DMS114 treated with DMSO at 0.1 percent for 48 hours (cell line): ENCODE measurements at regions not wholly inside any gene's neighbourhood (a gene's known extent, or its start where the extent isn't known, plus 50 kb on each side); places are given as distances from the start of the nearest gene placed in this dataset.

ENCODE experiments used
- DNase-seq: peaks from one replicate; lab custom pipeline; 2025; ENCODE audit not compliant: unreplicated experiment; lab: John Stamatoyannopoulos, UW

DNA sequence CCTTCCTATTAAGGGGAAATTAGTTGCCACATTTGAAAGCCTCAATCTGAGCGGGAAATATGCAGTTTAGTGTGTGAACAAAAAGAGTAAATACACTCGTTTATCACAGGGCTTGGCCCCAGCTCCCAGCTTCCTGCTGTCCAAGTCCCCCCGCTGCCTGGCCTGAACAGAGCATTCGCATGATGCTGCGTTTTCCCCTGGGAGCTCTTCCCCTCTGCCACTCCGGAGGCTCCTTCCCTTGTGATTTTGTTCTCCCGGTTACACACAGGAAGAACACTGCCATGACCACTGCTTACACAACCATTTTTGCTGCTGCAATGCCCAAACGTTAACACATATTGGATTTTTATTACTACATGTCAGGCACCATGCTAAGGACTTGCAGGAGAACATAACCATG, 120.7 kb upstream of the ADARB2 start:
- DNase-seq: no peak

DNA sequence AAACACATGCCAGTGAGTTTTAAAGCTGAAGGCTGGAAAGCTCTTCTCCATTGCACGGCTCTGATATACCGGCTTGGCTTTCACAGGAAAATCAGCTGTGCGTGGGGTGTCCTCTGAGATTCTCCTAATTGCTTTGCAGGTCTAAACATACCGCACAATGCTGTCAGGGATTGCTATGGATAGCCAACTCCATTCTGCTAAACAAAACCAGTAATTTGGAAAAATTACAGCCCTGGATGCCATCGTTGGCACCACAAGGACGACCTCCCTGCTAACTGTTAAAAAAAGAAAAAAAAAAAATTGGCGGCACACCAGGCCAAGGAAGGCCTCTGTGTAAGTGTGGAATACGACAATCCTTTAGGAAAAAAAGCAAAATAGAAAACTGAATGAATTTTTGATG, 118.6 kb upstream of the ADARB2 start:
- no peak for DNase-seq

- DNase-seq: no peak
Observed at GRCh38 chr10:1854271-1854670, 116.9 kb upstream of the ADARB2 start.

- no peak for DNase-seq
Observed at GRCh38 chr10:1853801-1854200, 116.5 kb upstream of the ADARB2 start.

GRCh38 chr10:1852841-1853240, 115.5 kb upstream of the ADARB2 start:
- no peak for DNase-seq

DNA sequence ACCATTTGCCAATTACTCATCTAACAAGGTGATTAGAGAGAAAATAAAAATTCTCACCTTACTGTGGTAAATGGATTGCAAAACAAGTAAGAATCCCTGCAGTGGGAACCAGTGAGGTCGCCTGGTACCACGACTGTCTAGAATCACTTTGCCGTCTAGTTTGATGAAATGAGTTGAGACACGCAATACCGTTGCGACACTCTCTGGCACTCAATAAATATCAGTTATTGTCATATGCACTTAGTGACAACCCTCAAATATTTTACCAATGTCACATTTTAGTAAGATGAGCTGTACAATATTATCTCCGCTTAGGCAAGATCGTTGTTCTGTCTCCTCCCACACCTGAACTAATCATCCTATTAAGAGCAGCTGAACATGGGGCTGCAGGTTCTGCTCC, 114.4 kb upstream of the ADARB2 start:
- DNase-seq: no peak

DNA sequence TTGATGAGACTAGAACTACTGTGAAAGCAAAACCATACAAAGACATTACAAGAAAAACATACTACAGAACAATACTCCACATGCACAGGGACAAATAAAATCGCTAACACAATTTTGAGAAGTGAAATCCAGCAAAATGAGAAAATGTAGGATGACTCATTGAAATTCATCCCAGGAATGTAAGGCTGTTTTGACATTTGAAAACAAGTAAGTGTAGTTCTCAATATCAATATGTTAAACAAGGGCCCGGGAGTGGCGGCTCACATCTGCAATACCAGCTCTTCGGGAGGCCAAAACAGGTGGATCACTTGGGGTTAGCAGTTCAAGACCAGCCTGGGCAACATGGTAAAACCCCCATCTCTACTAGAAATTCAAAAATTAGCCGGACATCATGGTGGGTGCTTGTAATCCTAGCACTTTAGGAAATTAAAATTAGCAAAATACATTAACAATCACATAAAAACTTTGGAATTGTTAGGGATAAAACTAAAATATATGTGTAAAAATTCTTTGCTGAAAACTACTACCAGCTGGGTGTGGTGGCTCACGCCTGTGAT, 113.7 kb upstream of the ADARB2 start:
- DNase-seq: no peak

- DNase-seq: no peak
Observed at GRCh38 chr10:1847361-1847760, 110.0 kb upstream of the ADARB2 start.

DNA sequence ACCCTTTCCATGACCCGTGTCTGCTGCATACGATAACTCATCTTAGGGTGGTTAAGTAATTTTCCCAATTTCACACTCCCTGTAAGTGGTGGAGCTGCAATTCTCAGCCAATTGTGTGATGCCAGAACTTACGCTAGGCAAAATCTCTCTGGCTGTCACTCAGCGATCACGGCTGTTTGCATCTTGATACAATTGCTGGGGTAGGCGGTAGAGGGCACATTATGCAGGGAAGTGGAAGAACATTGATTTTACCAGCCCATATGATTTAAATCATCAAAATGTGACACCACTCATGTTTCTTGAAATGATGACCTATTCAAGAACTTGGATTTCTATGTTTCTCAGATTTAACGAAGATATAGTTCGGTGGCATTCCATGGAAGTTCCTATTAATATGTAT, 108.7 kb upstream of the ADARB2 start:
- no peak for DNase-seq

DNA sequence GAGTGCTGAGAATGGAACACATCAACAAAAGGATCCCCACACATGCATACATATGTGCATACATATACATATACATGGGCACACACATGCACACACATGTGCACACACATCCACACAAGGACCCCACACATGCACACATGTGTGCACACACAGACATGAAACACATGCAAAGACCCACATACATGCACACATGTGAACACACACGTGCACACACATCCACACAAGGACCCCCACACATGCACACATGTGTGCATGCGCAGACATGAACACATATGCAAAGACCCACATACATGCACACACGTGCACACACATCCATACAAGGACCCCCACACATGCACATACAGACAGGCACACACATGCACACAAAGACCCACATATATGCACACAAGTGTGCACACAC, 104.4 kb upstream of the ADARB2 start:
- DNase-seq: no peak

- DNase-seq: no peak
Observed at GRCh38 chr10:1829712-1830111, 92.4 kb upstream of the ADARB2 start.

DNA sequence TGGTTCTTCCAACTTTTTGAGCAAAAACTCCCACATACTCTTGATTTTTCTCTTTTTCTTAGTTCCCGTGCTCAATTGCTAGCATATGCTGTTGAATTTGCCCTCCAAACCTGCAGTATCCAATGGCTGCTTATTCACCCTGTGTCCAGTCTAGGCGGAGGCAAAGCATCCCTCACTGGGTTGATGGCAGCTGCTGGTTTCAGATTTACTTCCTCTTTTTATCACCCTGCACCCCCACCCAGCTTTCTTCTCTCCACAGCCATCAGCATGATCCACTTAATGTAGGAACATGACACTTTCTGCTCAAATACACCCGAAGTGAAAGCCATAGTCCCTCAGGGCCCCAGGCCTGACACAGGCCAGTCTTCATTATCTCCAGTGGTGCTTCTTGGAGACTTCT, 87.6 kb upstream of the ADARB2 start:
- no peak for DNase-seq

- DNase-seq: no peak
Observed at GRCh38 chr10:1814556-1814955, 77.2 kb upstream of the ADARB2 start.

GRCh38 chr10:1809139-1809741, 71.9 kb upstream of the ADARB2 start:
- DNase-seq: peak; percentile 87

GRCh38 chr10:1807924-1808323, 70.6 kb upstream of the ADARB2 start:
- DNase-seq: no peak

GRCh38 chr10:1807196-1807595, 69.9 kb upstream of the ADARB2 start:
- no peak for DNase-seq

DNA sequence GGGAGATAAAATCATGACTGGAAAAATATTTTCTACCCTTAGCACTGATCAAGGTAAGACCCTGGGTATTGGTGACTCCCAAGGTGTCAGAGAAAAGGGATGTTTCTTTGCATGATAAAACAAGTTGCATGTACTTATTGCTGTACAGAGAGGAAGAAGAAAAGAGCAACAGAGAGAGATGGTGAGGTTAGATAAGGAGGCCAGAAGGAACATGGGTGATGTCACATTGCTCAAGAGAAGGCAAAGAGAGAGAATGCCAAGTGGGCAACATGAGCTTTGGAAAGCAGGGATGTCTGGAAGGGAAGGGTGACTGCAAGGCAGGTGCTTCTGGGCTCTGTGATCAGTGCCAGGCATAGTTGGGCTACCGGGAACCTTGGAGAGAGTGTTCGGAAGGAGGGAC, 65.1 kb upstream of the ADARB2 start:
- DNase-seq: no peak

DNA sequence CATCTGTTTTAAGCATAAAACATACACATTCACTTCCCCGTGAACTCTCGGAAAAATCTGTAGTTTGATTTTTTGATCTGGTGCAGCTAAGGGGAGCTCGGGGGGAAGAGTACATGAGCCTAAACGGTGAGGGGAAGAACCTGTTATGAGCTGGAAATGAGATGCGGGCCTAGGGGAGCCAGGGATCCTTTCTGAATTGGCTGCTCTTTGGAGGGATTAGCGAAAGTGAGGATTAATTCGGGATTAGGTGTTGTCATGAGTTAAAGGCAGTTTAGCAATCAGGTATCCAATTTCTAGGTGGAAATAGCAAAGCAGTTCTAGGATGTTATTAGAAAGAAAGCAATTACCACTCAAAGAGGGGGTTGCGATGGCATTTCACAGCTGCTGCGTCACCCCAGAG, 51.1 kb upstream of the ADARB2 start:
- no peak for DNase-seq
